GM12873 (cell line): ENCODE measurements at regions not wholly inside any gene's neighbourhood (a gene's known extent, or its start where the extent isn't known, plus 50 kb on each side); places are given as distances from the start of the nearest gene placed in this dataset.

Experiments
- TF ChIP-seq, protein P1 (sequence below): IDR thresholded peaks from 2 replicates; pipeline ENCODE4 v1.5.1; 2012; ENCODE audit warnings: low read depth, mild to moderate bottlenecking, moderate library complexity, low read length, control low read depth; ENCODE audit not compliant: insufficient read depth; ENCODE audit errors: missing control alignments

DNA sequence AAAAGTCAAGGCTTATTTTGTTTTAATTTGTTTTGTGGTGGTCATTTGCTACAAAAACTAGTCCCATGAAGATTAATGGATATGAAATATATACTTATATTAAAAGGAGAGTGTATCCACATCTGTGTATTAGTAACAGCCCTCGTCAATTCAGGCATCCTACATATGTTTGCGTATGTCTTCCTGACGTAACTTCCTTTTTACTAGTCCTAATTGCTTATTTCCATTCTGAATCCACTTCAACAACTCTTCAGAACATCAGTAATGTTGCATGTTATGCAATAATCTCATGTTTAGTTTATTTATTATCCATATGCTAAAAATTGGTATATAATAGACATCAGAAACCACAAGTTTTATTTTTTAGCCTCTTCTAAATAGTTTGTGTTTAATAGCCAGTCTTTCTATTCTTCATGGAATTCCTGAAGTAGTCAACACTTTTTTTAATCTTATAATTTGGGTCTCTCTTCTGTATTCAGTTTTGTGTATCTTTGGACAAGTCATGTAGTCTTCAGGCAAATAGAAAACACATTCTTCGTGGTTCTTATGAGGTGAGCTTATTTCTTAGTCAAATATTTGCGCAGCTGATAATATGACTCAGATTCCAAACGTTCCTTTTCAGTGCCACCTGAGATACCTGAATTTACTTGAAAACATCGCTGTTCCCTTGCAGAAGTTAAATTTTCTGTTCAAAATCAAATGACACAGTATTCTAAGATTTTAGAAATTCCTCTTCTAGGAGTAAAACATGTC, 268.6 kb downstream of the CCDC59 start:
- TF ChIP-seq, protein P1, sequence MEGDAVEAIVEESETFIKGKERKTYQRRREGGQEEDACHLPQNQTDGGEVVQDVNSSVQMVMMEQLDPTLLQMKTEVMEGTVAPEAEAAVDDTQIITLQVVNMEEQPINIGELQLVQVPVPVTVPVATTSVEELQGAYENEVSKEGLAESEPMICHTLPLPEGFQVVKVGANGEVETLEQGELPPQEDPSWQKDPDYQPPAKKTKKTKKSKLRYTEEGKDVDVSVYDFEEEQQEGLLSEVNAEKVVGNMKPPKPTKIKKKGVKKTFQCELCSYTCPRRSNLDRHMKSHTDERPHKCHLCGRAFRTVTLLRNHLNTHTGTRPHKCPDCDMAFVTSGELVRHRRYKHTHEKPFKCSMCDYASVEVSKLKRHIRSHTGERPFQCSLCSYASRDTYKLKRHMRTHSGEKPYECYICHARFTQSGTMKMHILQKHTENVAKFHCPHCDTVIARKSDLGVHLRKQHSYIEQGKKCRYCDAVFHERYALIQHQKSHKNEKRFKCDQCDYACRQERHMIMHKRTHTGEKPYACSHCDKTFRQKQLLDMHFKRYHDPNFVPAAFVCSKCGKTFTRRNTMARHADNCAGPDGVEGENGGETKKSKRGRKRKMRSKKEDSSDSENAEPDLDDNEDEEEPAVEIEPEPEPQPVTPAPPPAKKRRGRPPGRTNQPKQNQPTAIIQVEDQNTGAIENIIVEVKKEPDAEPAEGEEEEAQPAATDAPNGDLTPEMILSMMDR: no peak

DNA sequence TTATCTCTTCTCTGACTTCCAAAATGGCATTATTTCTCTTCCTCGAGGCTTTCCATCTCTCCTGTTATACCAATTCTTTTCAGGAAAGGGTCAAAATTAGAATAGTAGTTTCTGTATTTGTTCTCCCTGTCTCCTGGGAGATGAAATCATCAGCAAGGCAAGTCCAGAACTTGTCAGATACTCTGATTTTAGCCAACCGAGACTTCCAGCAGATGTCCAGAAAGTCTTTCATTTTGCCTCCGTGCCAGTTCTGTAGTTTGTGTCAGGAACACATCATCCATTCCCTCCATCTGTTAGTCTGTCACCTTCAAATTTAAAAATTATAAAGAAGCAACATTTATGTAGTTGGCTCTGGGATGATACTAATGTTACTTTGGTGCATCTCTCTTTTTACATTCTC, 275.7 kb downstream of the CCDC59 start:
- TF ChIP-seq, protein P1: no peak

DNA sequence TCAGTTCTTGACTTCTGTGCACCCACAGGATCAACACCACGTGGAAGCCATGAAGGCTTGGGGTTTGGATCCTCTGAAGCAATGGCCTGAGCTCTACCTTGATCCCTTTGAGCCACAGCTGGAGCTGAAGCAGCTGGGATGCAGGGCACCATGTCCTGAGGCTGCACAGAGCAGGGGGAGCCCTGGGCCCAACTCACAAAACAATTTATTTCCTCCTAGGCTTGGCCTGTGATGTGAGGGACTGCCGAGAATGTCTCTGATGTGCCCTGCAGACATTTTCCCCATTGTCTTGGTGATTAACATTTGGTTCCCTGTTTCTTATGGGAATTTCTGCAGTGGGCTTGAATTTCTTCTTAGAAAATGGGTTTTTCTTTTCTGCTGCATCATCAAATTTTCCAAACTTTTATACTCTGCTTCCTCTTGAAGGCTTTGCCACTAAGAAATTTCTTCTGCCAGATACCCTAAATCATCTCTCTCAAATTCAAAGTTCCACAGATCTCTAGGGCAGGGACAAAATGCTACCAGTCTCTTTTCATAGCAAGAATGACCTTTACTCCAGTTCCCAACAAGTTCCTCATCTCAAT, 288.2 kb downstream of the CCDC59 start:
- TF ChIP-seq, protein P1: no peak

DNA sequence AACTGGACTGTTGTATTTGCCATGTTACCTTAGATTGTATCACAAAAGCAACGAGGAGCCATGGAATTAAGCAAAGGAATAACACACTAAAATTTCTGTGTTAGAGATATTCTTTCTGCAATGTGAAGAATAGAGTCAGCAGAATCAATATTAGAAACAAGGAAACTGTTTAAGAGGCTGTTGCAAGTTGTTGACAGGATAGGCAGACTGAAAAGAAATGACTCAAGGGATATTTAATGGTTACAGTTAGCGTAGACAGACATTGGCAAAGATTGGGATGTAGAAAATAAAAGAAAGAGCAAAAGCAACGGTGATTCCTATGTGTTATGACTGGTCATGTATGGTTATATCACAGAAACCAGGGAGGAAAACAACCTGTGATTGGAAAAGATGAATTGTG, 299.0 kb upstream of the PPFIA2 start:
- TF ChIP-seq, protein P1: no peak

- TF ChIP-seq, protein P1: no peak
Measured at GRCh38 chr12:82057770-82058169, 298.6 kb upstream of the PPFIA2 start.

DNA sequence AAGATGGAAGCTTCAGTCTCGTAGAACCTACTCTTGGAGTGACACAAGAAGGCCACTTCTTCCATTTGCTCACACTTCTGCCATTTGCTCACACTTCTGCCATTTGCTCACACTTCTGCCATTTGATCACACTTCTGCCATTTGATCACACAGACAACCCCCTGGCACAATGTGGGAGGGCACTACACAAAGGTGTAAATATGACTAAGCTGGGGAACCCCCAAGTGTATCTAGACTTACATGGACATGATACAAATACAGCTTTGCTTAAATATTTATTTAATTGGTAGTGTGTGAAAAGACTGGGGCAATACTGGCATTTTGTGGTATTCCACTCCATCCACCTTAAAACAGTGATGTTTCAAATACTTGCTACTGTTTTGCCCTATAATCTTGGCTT, 296.2 kb upstream of the PPFIA2 start:
- TF ChIP-seq, protein P1: no peak

GRCh38 chr12:82054566-82054965, 295.4 kb upstream of the PPFIA2 start:
- TF ChIP-seq, protein P1: no peak
